GM19023 (cell line): ENCODE measurements at regions not wholly inside any gene's neighbourhood (a gene's known extent, or its start where the extent isn't known, plus 50 kb on each side); places are given as distances from the start of the nearest gene placed in this dataset.

Source experiments
- ATAC-seq: cut with Tn5 transposase; IDR thresholded peaks from one replicate; pipeline ENCODE4 v1.9.1; 2021; ENCODE audit warnings: mild to moderate bottlenecking, moderate library complexity; ENCODE audit not compliant: unreplicated experiment

DNA sequence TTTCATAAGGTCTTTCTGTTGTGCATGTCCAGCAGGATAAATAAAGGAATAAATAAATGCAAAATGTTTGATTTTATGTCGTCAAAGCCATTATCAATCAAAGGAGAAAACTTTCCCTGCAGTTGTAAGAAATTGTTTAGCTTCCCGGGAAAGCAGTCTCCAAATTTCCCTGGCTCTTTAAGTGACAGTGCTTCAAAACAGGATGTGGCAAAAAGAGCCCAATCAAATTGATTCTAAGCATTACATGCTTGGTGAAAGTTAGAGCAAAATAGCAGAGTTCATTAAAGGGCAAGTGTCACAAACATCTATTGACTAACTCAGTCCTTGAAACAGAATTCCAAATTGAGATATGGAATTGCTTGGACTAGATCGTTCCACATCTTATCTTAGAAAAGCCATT, 704.1 kb downstream of the PRELID2 start:
- no peak for ATAC-seq

DNA sequence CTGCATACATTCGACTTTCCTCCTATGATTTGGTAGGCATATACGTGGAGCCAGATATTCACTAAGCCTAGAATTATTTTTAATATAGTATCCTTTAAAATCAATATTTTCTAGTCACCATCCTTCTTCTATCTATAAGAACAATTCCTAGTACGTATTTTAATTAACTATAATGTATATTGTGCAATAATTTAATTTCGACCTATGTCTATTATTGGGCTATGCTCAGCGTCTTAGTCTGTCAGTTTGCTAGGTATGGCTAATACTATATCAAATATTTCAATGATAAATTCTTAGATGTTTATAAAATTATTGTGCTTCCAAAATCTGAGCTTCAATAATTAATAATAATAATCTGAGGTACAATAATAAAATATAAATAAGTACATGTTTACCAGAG, 705.3 kb downstream of the PRELID2 start:
- ATAC-seq = no peak

DNA sequence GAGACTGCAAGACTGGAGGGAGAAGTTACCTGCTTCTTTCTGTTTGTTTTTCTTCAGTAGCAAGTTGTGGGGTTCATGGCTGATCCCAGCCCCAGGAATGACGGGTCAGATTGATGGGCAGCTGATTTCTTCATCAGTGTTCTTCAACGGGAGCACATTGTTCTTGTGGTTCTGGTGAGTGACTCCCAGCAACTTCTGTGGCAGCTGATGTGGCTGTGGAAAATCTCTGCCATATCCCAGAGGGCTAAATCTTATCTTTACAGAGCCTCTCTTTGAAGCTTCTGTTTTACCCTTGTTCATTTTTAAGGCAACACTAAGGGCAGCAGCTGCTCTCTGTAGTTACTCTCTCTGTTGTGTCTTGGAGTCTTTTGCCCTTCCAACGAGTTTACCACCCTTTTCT, 710.3 kb downstream of the PRELID2 start:
- no peak for ATAC-seq

GRCh38 chr5:145118611-145119010, 716.5 kb downstream of the PRELID2 start:
- ATAC-seq = no peak

DNA sequence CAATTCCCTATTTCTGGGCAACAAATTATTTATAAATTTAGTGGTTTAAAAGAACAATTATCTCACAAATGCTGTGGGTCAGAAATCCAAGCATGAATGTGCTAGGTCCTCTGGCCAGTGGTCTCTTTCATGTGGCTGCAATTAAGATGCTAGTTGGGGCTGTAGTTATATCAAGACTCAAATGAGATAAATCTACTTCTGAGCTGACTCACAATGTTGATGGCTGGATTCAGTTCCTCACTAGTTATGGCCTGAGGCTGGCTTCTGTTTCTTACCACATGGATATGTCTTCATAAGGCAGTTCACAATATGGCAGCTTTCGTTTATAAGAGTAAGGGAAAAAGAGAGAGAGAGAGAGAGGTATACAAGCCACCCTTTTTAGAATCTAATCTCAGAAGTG, 717.0 kb downstream of the PRELID2 start:
- no peak for ATAC-seq

DNA sequence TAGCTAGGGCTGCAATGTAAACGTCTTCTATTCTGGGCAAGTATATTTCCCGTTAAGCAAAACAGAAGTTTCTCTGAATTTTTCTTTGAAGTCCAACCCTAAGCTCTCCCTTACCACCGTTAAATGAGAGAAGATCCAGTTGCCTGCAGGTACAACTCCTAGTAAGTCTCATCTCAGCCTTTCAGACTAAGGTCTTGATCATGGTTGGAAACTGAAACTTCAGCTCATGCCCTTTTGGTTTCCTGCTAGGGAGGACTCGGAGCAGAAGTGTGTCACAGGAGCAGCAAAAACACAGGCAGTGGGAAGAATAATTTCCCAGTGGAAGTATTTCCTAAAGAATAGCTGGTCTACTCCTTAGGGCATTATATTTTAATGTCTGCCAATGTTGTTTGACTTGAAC, 717.9 kb downstream of the PRELID2 start:
- ATAC-seq = no peak

DNA sequence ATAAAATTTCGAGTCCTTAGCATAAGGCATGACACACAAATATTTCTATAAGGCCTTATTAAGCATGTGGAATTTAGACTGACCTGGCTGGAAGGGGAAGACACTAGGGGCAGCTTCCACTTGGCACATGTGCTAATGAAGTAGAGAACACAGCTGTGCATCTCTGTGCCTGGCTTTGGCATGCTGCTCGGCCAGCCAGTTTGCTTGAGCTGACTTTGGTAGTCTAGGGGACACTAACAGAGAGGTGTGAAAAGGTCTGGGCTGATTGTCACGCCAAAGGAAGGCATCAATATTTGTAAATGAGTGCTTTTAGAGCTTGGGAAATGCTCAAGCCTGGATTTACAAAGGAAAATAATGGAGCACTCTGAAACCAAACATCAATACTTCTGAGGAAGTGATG, 723.7 kb downstream of the PRELID2 start:
- no peak for ATAC-seq

GRCh38 chr5:145110834-145111233, 724.3 kb downstream of the PRELID2 start:
- ATAC-seq = no peak

DNA sequence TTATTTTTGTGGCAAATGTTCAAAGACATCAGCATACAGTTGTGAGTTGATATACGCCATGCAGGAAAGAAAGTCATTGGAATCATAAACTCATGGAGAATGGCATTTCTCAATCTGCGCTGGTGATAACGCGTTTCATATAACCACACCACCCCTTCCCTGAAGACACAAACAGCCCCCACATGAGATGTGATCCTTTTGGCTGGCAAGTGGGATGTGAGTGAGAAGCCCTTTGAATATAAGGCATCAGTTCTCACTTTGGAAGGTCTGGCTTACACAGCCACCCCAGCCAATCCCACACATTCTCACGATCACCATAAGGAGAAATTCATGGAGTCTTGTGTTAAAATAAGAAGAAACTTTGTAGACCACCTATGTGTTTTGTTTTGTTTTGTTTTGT, 725.0 kb downstream of the PRELID2 start:
- ATAC-seq = no peak

- no peak for ATAC-seq
These were observed 729.8 kb downstream of the PRELID2 start for GRCh38 chr5:145105384-145105783.

DNA sequence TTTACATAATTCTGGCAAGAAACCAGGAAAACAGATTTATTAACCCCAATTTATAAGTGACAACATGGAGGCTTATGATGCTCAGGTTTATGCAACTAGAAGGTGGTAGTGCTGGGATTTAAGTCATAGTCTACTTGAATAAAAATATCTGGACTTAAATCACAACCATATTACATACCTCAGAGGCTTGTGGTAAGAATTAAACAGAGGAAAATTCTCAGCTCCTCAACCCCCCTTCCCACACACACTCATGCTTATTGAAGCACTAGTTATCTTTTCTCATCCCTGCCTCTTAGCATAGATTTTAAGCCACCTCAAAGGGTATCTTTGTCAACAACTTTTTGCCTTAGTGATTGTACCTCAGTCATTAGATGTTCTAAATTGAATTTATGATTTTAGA, 731.0 kb downstream of the PRELID2 start:
- ATAC-seq = no peak

GRCh38 chr5:145101246-145101645, 733.9 kb downstream of the PRELID2 start:
- ATAC-seq = no peak

GRCh38 chr5:145090115-145090514, 745.0 kb downstream of the PRELID2 start:
- ATAC-seq = no peak

GRCh38 chr5:145084834-145085233, 750.3 kb downstream of the PRELID2 start:
- ATAC-seq = no peak

DNA sequence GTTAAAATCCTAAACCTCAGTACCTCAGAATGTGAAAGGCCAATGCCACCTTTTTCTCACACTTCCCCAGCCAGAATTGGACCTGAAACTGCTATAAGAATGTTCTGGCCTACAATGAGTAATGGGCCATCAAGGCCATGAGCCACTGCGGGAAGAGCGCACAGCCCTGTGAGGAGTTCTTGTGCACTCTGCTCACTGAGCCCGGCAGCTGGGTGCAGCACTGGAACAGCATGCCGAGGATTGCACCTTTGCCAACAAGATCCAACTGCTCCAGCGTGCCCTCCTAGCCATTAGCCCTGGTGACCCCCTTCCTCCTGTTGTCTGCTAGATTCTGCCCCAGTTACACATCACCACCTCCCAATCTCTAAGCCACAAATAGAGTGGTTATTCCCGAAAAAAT, 758.1 kb downstream of the PRELID2 start:
- no peak for ATAC-seq

DNA sequence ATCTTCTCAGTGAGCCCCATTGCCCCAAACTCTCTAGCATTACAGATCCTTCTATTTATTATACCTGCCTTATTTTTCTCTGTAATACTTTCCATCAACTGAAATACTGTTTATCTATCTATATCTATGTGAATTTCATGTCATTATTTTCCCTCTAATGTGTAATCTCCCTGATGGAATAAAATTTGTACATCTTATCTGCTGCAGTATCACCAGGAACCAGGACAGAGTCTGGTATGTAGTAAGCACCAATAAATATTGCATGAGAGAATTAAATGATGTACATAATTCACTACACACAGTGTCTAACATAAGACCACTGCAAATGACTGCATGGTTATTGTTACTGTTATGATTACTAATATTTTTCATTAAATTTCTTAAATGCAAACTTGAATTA, 759.1 kb downstream of the PRELID2 start:
- ATAC-seq = no peak

- ATAC-seq = no peak
These were observed 762.3 kb downstream of the PRELID2 start for GRCh38 chr5:145072889-145073288.

- no peak for ATAC-seq
These were observed 766.4 kb downstream of the PRELID2 start for GRCh38 chr5:145068721-145069120.

- ATAC-seq = no peak
These were observed 772.7 kb downstream of the PRELID2 start for GRCh38 chr5:145062280-145063062.

GRCh38 chr5:145056800-145057199, 778.3 kb downstream of the PRELID2 start:
- peak; percentile 96 for ATAC-seq

DNA sequence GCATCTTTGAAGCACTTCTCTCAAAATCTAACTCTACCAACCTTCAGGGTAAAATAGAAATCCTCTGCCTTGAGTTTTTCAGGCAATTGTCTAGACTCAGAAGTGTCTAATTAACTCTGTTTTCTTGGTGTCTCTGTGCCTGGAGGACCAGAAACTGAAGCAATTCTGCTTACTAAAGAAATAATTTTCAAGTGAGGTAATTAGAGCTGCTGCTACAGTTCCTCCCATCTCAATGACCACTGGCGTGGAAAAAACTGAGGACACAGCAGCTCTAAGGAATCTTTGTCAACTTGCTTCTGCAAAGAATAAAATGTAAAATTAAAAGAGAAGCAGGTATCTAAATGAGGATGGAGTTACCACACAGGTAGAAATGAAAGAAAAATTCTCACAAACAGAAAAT, 785.0 kb downstream of the PRELID2 start:
- no peak for ATAC-seq

DNA sequence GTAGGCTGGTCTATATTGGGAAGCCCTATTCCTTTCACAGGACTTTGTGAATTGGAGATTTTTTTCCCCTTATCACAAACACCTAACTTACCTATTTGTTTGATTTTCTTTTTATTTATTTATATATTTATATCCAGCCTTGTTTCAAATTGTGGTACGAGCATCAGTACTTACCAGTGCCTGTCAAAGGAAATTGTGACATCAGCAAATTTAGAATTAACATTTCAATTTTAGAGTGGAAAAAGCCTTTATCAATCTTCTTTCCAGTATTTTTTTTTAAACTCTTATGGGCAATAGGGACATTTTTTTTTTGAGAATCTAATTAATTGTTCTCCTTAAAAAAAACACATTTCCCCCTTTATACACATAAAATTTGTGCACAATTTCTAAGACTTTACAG, 790.2 kb downstream of the PRELID2 start:
- ATAC-seq = no peak

DNA sequence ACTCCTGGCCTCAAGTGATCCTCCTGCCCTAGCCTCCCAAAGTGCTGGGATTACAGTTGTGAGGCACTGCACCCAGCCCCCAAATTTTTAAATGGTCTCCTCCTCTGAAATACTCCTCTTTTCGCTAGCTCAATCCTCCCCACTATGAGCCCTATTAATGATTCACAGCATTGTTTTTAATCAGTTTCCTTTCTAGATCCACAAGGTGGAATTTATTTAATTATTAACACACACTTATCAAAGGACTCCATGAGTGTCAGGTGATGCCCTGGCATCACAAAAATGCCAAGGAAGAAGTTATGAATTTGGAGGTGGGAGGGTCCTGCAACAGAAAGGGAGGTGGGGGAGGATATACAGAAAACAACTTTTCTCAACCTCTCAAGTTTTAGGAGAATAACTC, 806.5 kb downstream of the PRELID2 start:
- no peak for ATAC-seq
